Lower leg skin (tissue), 3 donors: ENCODE measurements at regions not wholly inside any gene's neighbourhood (a gene's known extent, or its start where the extent isn't known, plus 50 kb on each side); places are given as distances from the start of the nearest gene placed in this dataset.

Experiments
- CTCF ChIP-seq, 3 donors: fragments of 450-650 bp; IDR thresholded peaks; one replicate each; pipeline ENCODE4 v1.5.1; 2016; ENCODE audit warnings: antibody characterized with exemption in 3 of 3, mild to moderate bottlenecking in 3 of 3, moderate library complexity in 2 of 3
- POLR2A ChIP-seq, 2 donors: fragments of 450-650 bp; IDR thresholded peaks; one replicate each; pipeline ENCODE4 v1.6.1; 2016 to 2017; ENCODE audit warnings: antibody characterized with exemption in 2 of 2, mild to moderate bottlenecking in 1 of 2, moderate library complexity in 1 of 2

DNA sequence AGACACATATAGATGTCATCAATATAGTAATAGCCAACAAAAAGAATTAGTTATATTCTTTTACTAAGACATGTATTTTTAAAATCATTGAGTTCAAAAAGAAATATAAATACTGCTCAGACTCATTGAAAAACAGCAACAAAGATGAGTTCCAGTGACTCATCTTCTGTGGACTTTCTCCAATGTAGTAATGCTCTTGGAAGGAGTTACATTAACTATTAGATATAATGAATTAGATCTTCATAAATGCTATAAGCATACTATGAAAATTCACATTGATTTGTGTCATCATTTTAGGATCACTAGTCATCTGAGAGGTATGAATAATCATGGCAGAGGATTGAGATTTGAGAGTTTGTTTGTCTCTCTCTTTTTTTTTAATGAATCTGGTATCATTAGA is 547.8 kb upstream of the PCDH7 start:
- TF ChIP-seq CTCF (IDR thresholded peaks at IDR 0.05) (no peak), POLR2A (IDR thresholded peaks at IDR 0.05) (no peak)
